ENCODE measurements at regions not wholly inside any gene's neighbourhood (a gene's known extent, or its start where the extent isn't known, plus 50 kb on each side); places are given as distances from the start of the nearest gene placed in this dataset.

GRCh38 chr1:95879498-95880050 is 645.6 kb downstream of the RWDD3 start:
- no peak for TF ChIP-seq CTCF (IDR thresholded peaks at IDR 0.05)
- TF ChIP-seq POLR2A (IDR thresholded peaks at IDR 0.05): no peak
- no peak for TF ChIP-seq POLR2AphosphoS5 (IDR thresholded peaks at IDR 0.05)
